ENCODE measurements at regions not wholly inside any gene's neighbourhood (a gene's known extent, or its start where the extent isn't known, plus 50 kb on each side); places are given as distances from the start of the nearest gene placed in this dataset.

DNA sequence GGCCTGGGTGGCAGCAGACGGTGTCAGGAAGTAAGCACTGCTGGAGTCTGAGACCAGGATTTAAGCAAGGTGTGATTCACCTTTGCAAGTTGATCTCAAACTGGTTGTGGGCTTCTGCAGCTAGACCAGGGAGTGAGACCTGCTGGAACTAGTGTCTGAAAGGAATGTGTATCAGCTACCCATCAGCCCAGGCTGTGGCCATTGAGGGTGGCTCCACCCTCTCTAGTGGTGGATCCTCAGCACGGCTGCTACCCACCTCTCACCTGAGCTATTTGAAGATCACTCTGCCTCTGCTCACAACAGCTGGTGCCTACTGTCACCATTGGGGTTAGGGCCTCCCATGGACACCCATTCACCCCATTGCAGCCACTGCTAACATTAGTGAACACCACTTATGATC lies 140.3 kb upstream of the DCBLD2 start:
- no peak for TF ChIP-seq POLR2A (IDR thresholded peaks at IDR 0.05; ENCODE audit: low read depth, low read length)
- no peak for TF ChIP-seq POLR2AphosphoS5 (IDR thresholded peaks at IDR 0.05; ENCODE audit: low read depth, low read length)

Data from GM12892 (cell line).